ENCODE measurements at regions not wholly inside any gene's neighbourhood (a gene's known extent, or its start where the extent isn't known, plus 50 kb on each side); places are given as distances from the start of the nearest gene placed in this dataset.

GRCh38 chr3:194220901-194221326 lies 85.0 kb downstream of the HES1 start:
- WGBS, 3 donors, result 94 to 99% (median 97%) methylated on average over 8 of the region's 8 CpGs
- intact Hi-C loops (cut with DNase I), result no loop called here
- H3K27ac ChIP-seq, result no peak overlapping the region
- no peaks in the 10 kb centered on the region for H3K27me3 ChIP-seq (ENCODE audit: insufficient read depth in 3 of 3, low read length in 2 of 3)
- no peaks in the 10 kb centered on the region for H3K9me3 ChIP-seq
- H3K4me1 ChIP-seq, result peaks cover 8% of the 10 kb centered on the region
- H3K36me3 ChIP-seq (ENCODE audit: insufficient read depth in 1 of 2, low read depth in 1 of 2), result no peaks in the 10 kb centered on the region
- TF ChIP-seq CTCF (IDR thresholded peaks at IDR 0.05), result no peak
- H3K4me3 ChIP-seq, result no peak overlapping the region
- DNase-seq (no peak), ATAC-seq (no peak)

GRCh38 chr3:194221336-194221735 lies 85.4 kb downstream of the HES1 start:
- DNase-seq (no peak), ATAC-seq (no peak)
- peaks cover 8% of the 10 kb centered on the region for H3K4me1 ChIP-seq
- H3K9me3 ChIP-seq, result no peaks in the 10 kb centered on the region
- 74 to 88% (median 82%) methylated on average over 4 of the region's 4 CpGs for WGBS, 3 donors
- intact Hi-C loops (cut with DNase I), result no loop called here
- no peaks in the 10 kb centered on the region for H3K27me3 ChIP-seq (ENCODE audit: insufficient read depth in 3 of 3, low read length in 2 of 3)
- H3K27ac ChIP-seq, result no peak overlapping the region
- H3K36me3 ChIP-seq (ENCODE audit: insufficient read depth in 1 of 2, low read depth in 1 of 2), result no peaks in the 10 kb centered on the region
- H3K4me3 ChIP-seq, result no peak overlapping the region
- no peak for TF ChIP-seq CTCF (IDR thresholded peaks at IDR 0.05)

GRCh38 chr3:194223951-194224350 lies 88.0 kb downstream of the HES1 start:
- DNase-seq (no peak), ATAC-seq (no peak)
- TF ChIP-seq CTCF (IDR thresholded peaks at IDR 0.05), result no peak
- 88 to 91% (median 91%) methylated on average over 4 of the region's 4 CpGs for WGBS, 3 donors
- no peaks in the 10 kb centered on the region for H3K36me3 ChIP-seq (ENCODE audit: insufficient read depth in 1 of 2, low read depth in 1 of 2)
- peaks cover 8% of the 10 kb centered on the region for H3K4me1 ChIP-seq
- H3K27me3 ChIP-seq (ENCODE audit: insufficient read depth in 3 of 3, low read length in 2 of 3), result no peaks in the 10 kb centered on the region
- no peaks in the 10 kb centered on the region for H3K9me3 ChIP-seq
- H3K27ac ChIP-seq, result no peak overlapping the region
- intact Hi-C loops (cut with DNase I), result no loop called here
- no peak overlapping the region for H3K4me3 ChIP-seq

GRCh38 chr3:194224471-194225417 lies 88.8 kb downstream of the HES1 start:
- peak in 2 of 4 donors; percentile 53 to 74 for ATAC-seq
- Histone ChIP-seq H3K27ac (no peak overlapping the region), H3K4me1 (peaks cover 6% of the 10 kb centered on the region), H3K9me3 (no peaks in the 10 kb centered on the region), H3K4me3 (no peak overlapping the region), H3K27me3 (ENCODE audit: insufficient read depth in 3 of 3, low read length in 2 of 3) (no peaks in the 10 kb centered on the region), H3K36me3 (ENCODE audit: insufficient read depth in 1 of 2, low read depth in 1 of 2) (no peaks in the 10 kb centered on the region)
- WGBS, 3 donors, result 50 to 57% (median 54%) methylated on average over 20 of the region's 20 CpGs
- intact Hi-C loops (cut with DNase I), result no loop called here
- no peak for TF ChIP-seq CTCF (IDR thresholded peaks at IDR 0.05)
- DNase-seq, result no peak
